Breast epithelium (tissue), 4 donors: ENCODE measurements at regions not wholly inside any gene's neighbourhood (a gene's known extent, or its start where the extent isn't known, plus 50 kb on each side); places are given as distances from the start of the nearest gene placed in this dataset.

Experiments
- DNase-seq, 2 donors: peaks; one replicate each; pipeline ENCODE4 v3.0.0-alpha.2; 2019; ENCODE audit warnings: low spot score in 2 of 2
- H3K27ac ChIP-seq, 2 donors: fragments of 200-600 bp; sonication (generic) in 1 of 2; one replicate each; pipeline ENCODE4 v1.5.1; 2016 to 2019; ENCODE audit warnings: mild to moderate bottlenecking in 1 of 2
- H3K27me3 ChIP-seq, 2 donors: fragments of 200-600 bp; sonication (generic) in 1 of 2; one replicate each; pipeline versions ENCODE4 v1.5.1 to v1.6.0; 2017 to 2019; ENCODE audit warnings: control low read depth in 1 of 2, mild to moderate bottlenecking in 1 of 2
- H3K36me3 ChIP-seq: fragments of 200-600 bp; one replicate; pipeline ENCODE4 v1.5.1; 2019
- H3K4me1 ChIP-seq, 2 donors: fragments of 200-600 bp; sonication (generic); one replicate each; pipeline ENCODE4 v1.5.1; 2016 to 2019; ENCODE audit warnings: control low read depth in 1 of 2
- H3K4me3 ChIP-seq, 3 donors: fragments of 200-600 bp; sonication (generic); 1 replicate in 2 of 3; 2 replicates in 1 of 3; pipeline ENCODE4 v1.5.1; 2016 to 2019; ENCODE audit warnings: mild to moderate bottlenecking in 3 of 3, moderate library complexity in 2 of 3
- H3K9me3 ChIP-seq, 2 donors: fragments of 200-600 bp; sonication (generic) in 1 of 2; one replicate each; pipeline ENCODE4 v1.5.1; 2016 to 2019; ENCODE audit warnings: control low read depth in 1 of 2
- POLR2A ChIP-seq: fragments of 450-650 bp; IDR thresholded peaks from one replicate; pipeline ENCODE4 v1.6.1; 2016; ENCODE audit warnings: antibody characterized with exemption, mild to moderate bottlenecking, moderate library complexity
- POLR2AphosphoS5 ChIP-seq, 3 donors: sonication (generic); formaldehyde crosslinking; IDR thresholded peaks; one replicate each; pipeline ENCODE4 v1.6.1; 2017; ENCODE audit warnings: antibody characterized with exemption in 3 of 3
- intact Hi-C: fragments of 100-400 bp; cut with DNase I; formaldehyde crosslinking; loops from one replicate; pipeline ENCODE4 v1.15.1; 2023; ENCODE audit warnings: low total_unique reads
- TF ChIP-seq, protein P1 (sequence below), 3 donors: fragments of 450-650 bp; IDR thresholded peaks; one replicate each; pipeline ENCODE4 v1.5.1; 2016 to 2017; ENCODE audit warnings: antibody characterized with exemption in 3 of 3, mild to moderate bottlenecking in 3 of 3, moderate library complexity in 3 of 3

- Histone ChIP-seq H3K9me3 (no peaks in the 10 kb centered on the region), H3K27me3 (no peaks in the 10 kb centered on the region), H3K4me3 (no peak overlapping the region), H3K4me1 (peaks cover 0 to 5% of the 10 kb centered on the region in 2 donors), H3K27ac (peak overlapping the region; percentile 3 to 34), H3K36me3 (no peaks in the 10 kb centered on the region)
- intact Hi-C loops = no loop called here
- TF ChIP-seq POLR2AphosphoS5 (IDR thresholded peaks at IDR 0.05) = no peak
- TF ChIP-seq, protein P1, sequence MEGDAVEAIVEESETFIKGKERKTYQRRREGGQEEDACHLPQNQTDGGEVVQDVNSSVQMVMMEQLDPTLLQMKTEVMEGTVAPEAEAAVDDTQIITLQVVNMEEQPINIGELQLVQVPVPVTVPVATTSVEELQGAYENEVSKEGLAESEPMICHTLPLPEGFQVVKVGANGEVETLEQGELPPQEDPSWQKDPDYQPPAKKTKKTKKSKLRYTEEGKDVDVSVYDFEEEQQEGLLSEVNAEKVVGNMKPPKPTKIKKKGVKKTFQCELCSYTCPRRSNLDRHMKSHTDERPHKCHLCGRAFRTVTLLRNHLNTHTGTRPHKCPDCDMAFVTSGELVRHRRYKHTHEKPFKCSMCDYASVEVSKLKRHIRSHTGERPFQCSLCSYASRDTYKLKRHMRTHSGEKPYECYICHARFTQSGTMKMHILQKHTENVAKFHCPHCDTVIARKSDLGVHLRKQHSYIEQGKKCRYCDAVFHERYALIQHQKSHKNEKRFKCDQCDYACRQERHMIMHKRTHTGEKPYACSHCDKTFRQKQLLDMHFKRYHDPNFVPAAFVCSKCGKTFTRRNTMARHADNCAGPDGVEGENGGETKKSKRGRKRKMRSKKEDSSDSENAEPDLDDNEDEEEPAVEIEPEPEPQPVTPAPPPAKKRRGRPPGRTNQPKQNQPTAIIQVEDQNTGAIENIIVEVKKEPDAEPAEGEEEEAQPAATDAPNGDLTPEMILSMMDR (IDR thresholded peaks at IDR 0.05) = no peak
- no peak for TF ChIP-seq POLR2A
- DNase-seq = no peak
These were observed 270.5 kb upstream of the SLC30A5 start for GRCh38 chr5:68823301-68823700.

- H3K4me1 ChIP-seq = no peaks in the 10 kb centered on the region
- intact Hi-C loops = no loop called here
- H3K27ac ChIP-seq = no peak overlapping the region
- DNase-seq = no peak
- TF ChIP-seq, protein P1 (IDR thresholded peaks at IDR 0.05) = no peak
- no peak for TF ChIP-seq POLR2AphosphoS5 (IDR thresholded peaks at IDR 0.05)
- no peak for TF ChIP-seq POLR2A
- no peaks in the 10 kb centered on the region for H3K36me3 ChIP-seq
- H3K4me3 ChIP-seq = no peak overlapping the region
- H3K9me3 ChIP-seq = no peaks in the 10 kb centered on the region
- no peaks in the 10 kb centered on the region for H3K27me3 ChIP-seq
These were observed 263.4 kb upstream of the SLC30A5 start for GRCh38 chr5:68830377-68830898.

DNA sequence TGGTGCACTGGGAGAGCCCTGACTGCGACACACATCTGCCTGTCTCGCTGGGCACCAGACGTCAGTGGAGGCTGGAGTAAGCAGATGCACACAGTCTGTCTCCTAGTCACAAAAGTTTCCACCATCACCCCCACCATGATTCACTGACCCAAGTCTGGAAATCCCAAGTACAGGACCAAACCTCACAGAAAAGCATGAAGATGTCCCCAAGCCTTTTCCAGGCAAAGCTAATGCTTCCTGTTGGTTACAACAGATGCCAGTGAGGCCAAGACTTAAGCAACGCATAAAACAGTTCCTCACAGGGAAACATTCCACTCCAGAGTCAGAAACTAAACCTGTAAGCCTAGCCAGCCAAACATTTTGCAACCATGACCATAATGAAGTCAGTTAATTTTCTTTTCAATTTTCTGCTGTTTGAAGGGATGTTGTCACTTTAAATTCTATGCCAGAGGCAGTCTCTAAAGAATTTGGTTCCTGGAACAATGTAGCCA, 259.3 kb upstream of the SLC30A5 start:
- DNase-seq = peak in 1 of 2 donors; percentile 61
- H3K27me3 ChIP-seq = no peaks in the 10 kb centered on the region
- H3K4me1 ChIP-seq = no peaks in the 10 kb centered on the region
- peak overlapping the region; percentile 83 for H3K27ac ChIP-seq
- no peak overlapping the region for H3K4me3 ChIP-seq
- no peaks in the 10 kb centered on the region for H3K9me3 ChIP-seq
- H3K36me3 ChIP-seq = no peaks in the 10 kb centered on the region
- intact Hi-C loops = no loop called here
- TF ChIP-seq POLR2A (no peak), POLR2AphosphoS5 (IDR thresholded peaks at IDR 0.05) (peak; percentile 65 to 75 (median 71))
- TF ChIP-seq, protein P1 (IDR thresholded peaks at IDR 0.05) = no peak

DNA sequence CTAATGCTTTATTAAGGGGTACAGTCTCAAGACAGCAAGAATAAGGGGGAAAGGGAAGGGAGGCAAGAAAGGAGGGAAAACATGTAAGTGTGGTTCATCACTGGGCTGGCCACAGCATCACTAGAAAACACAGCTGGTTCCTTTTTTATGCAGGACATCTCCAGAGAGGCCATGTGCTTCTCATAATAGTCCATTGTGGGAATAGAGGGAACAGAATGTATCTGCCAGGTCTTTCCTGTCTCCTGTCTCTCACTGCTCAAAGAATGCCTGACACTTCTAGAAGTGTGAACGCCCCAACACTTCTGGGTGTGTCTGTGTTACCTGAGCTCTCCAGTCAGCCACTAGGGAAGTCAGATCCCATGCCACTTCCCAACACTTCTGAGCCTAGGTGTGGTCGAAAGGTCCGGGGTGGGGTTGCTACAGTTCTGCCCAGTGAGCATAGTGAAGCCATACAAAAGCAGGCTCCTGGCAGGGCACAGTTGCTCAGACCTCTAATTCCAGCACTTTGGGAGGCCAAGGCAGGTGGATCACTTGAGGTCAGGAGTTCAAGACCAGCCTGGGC, 255.6 kb upstream of the SLC30A5 start:
- Histone ChIP-seq H3K27me3 (no peaks in the 10 kb centered on the region), H3K4me3 (no peak overlapping the region), H3K36me3 (no peaks in the 10 kb centered on the region), H3K27ac (peak overlapping the region; percentile 65 to 93), H3K9me3 (no peaks in the 10 kb centered on the region), H3K4me1 (no peaks in the 10 kb centered on the region)
- DNase-seq = peak in 1 of 2 donors; percentile 29
- intact Hi-C loops = loop anchor here (5.0 kb wide), 1 partner anchor 536 kb away; no protein-coding TSS in a partner anchor
- TF ChIP-seq POLR2A = no peak
- TF ChIP-seq POLR2AphosphoS5 (IDR thresholded peaks at IDR 0.05) = no peak
- TF ChIP-seq, protein P1 (IDR thresholded peaks at IDR 0.05) = no peak

GRCh38 chr5:68839019-68839552, 254.7 kb upstream of the SLC30A5 start:
- no peak overlapping the region for H3K4me3 ChIP-seq
- peak; percentile 59 to 89 (median 83) for TF ChIP-seq POLR2AphosphoS5 (IDR thresholded peaks at IDR 0.05)
- no peak for TF ChIP-seq POLR2A
- H3K4me1 ChIP-seq = no peaks in the 10 kb centered on the region
- H3K36me3 ChIP-seq = no peaks in the 10 kb centered on the region
- H3K27me3 ChIP-seq = no peaks in the 10 kb centered on the region
- peak overlapping the region; percentile 65 to 93 for H3K27ac ChIP-seq
- peak in 1 of 2 donors; percentile 60 for DNase-seq
- intact Hi-C loops = loop anchor here (5.0 kb wide), 1 partner anchor 537 kb away; no protein-coding TSS in a partner anchor
- H3K9me3 ChIP-seq = no peaks in the 10 kb centered on the region
